ENCODE measurements at regions not wholly inside any gene's neighbourhood (a gene's known extent, or its start where the extent isn't known, plus 50 kb on each side); places are given as distances from the start of the nearest gene placed in this dataset.

GRCh38 chr13:90701264-90701663 is 646.2 kb upstream of the MIR17HG start:
- H3K27ac ChIP-seq (ENCODE audit: low read length), result no peak overlapping the region
- ChIA-PET POLR2A (ENCODE audit: unreplicated experiment) (no interaction called here), CTCF (no interaction called here)
- no peaks in the 10 kb centered on the region for H3K36me3 ChIP-seq (ENCODE audit: low read depth, low read length)
- no peaks in the 10 kb centered on the region for H4K20me1 ChIP-seq (ENCODE audit: low read length)
- BruUV-seq (replicated peaks), result no TSS peak
- peaks cover 13% of the 10 kb centered on the region for H3K4me1 ChIP-seq (ENCODE audit: insufficient read depth, low read length)
- H3K9ac ChIP-seq (ENCODE audit: low read length), result no peak overlapping the region
- H3K9me3 ChIP-seq (ENCODE audit: low read length), result no peaks in the 10 kb centered on the region
- ATAC-seq (no peak), DNase-seq (no peak)
- no peaks in the 10 kb centered on the region for H3K79me2 ChIP-seq (ENCODE audit: low read length)
- H3K4me3 ChIP-seq (ENCODE audit: low read length), result no peak overlapping the region
- no peaks in the 10 kb centered on the region for H3F3A ChIP-seq (ENCODE audit: low read length, unreplicated experiment)
- intact Hi-C loops (cut with micrococcal nuclease), result no loop called here
- no peaks in the 10 kb centered on the region for H3K27me3 ChIP-seq (ENCODE audit: low read length)
- H3K4me2 ChIP-seq (ENCODE audit: low read length), result no peak overlapping the region
- TF ChIP-seq EZH2 (IDR thresholded peaks at IDR 0.05; ENCODE audit: low read length, unreplicated experiment) (no peak), EZH2phosphoT487 (IDR thresholded peaks at IDR 0.05; ENCODE audit: borderline replicate concordance, low read length) (no peak), CTCF (conservative IDR thresholded peaks at IDR 0.05; ENCODE audit: low read depth, low read length) (no peak)
- H3K9me2 ChIP-seq (replicated peaks; ENCODE audit: low read length), result no peaks in the 10 kb centered on the region
- H2AFZ ChIP-seq (ENCODE audit: low read length), result no peak overlapping the region

DNA sequence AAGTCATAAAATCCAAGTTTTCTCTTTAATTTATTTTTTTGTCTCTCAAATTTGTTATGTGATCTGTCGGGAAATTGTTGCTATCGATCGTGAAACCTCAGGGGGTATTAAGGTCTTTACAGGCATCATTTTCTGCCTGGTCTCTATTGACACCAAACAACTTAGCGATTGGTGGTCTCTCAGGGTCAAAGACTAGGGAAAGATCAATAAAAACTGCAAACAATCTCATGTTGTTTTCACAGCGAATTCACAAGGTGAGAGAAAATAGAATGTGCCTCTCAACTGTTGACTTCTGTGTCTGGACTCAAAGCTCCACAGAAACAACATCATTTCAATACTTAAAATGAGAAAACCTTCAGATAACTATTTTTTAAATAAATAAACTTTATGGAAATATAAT is 645.4 kb upstream of the MIR17HG start:
- H3K9ac ChIP-seq (ENCODE audit: low read length), result no peak overlapping the region
- no peak for ATAC-seq
- H3K9me2 ChIP-seq (replicated peaks; ENCODE audit: low read length), result no peaks in the 10 kb centered on the region
- H3K27ac ChIP-seq (ENCODE audit: low read length), result no peak overlapping the region
- CTCF ChIA-PET, result no interaction called here
- H3K4me2 ChIP-seq (ENCODE audit: low read length), result no peak overlapping the region
- H2AFZ ChIP-seq (ENCODE audit: low read length), result no peak overlapping the region
- intact Hi-C loops (cut with micrococcal nuclease), result no loop called here
- no peak for DNase-seq
- no peaks in the 10 kb centered on the region for H3F3A ChIP-seq (ENCODE audit: low read length, unreplicated experiment)
- POLR2A ChIA-PET (ENCODE audit: unreplicated experiment), result no interaction called here
- peaks cover 6% of the 10 kb centered on the region for H3K4me1 ChIP-seq (ENCODE audit: insufficient read depth, low read length)
- H4K20me1 ChIP-seq (ENCODE audit: low read length), result no peaks in the 10 kb centered on the region
- TF ChIP-seq EZH2phosphoT487 (IDR thresholded peaks at IDR 0.05; ENCODE audit: borderline replicate concordance, low read length) (no peak), EZH2 (IDR thresholded peaks at IDR 0.05; ENCODE audit: low read length, unreplicated experiment) (no peak), CTCF (conservative IDR thresholded peaks at IDR 0.05; ENCODE audit: low read depth, low read length) (no peak)
- no peaks in the 10 kb centered on the region for H3K36me3 ChIP-seq (ENCODE audit: low read depth, low read length)
- H3K4me3 ChIP-seq (ENCODE audit: low read length), result no peak overlapping the region
- no peaks in the 10 kb centered on the region for H3K9me3 ChIP-seq (ENCODE audit: low read length)
- H3K79me2 ChIP-seq (ENCODE audit: low read length), result no peaks in the 10 kb centered on the region
- no TSS peak for BruUV-seq (replicated peaks)
- no peaks in the 10 kb centered on the region for H3K27me3 ChIP-seq (ENCODE audit: low read length)

GRCh38 chr13:90706631-90707030 is 640.9 kb upstream of the MIR17HG start:
- ATAC-seq (no peak), DNase-seq (no peak)
- Histone ChIP-seq H3K9me3 (ENCODE audit: low read length) (no peaks in the 10 kb centered on the region), H3K36me3 (ENCODE audit: low read depth, low read length) (no peaks in the 10 kb centered on the region), H3K9me2 (replicated peaks; ENCODE audit: low read length) (no peaks in the 10 kb centered on the region), H3K9ac (ENCODE audit: low read length) (no peak overlapping the region), H3K4me1 (ENCODE audit: insufficient read depth, low read length) (no peaks in the 10 kb centered on the region), H3K4me2 (ENCODE audit: low read length) (no peak overlapping the region), H2AFZ (ENCODE audit: low read length) (no peak overlapping the region), H3F3A (ENCODE audit: low read length, unreplicated experiment) (no peaks in the 10 kb centered on the region), H3K79me2 (ENCODE audit: low read length) (no peaks in the 10 kb centered on the region), H3K4me3 (ENCODE audit: low read length) (no peak overlapping the region), H3K27me3 (ENCODE audit: low read length) (no peaks in the 10 kb centered on the region), H3K27ac (ENCODE audit: low read length) (no peak overlapping the region), H4K20me1 (ENCODE audit: low read length) (no peaks in the 10 kb centered on the region)
- CTCF ChIA-PET, result no interaction called here
- POLR2A ChIA-PET (ENCODE audit: unreplicated experiment), result no interaction called here
- intact Hi-C loops (cut with micrococcal nuclease), result no loop called here
- TF ChIP-seq EZH2phosphoT487 (IDR thresholded peaks at IDR 0.05; ENCODE audit: borderline replicate concordance, low read length) (no peak), EZH2 (IDR thresholded peaks at IDR 0.05; ENCODE audit: low read length, unreplicated experiment) (no peak), CTCF (conservative IDR thresholded peaks at IDR 0.05; ENCODE audit: low read depth, low read length) (no peak)
- BruUV-seq (replicated peaks), result no TSS peak
